GM11168 (cell line): ENCODE measurements at regions not wholly inside any gene's neighbourhood (a gene's known extent, or its start where the extent isn't known, plus 50 kb on each side); places are given as distances from the start of the nearest gene placed in this dataset.
"Not testable (repeated sequence)": the region's sequence is repeated elsewhere in the genome, so short reads cannot be mapped to it uniquely, and the experiment has no call there.

Experiments
- in situ Hi-C: fragments of 300-500 bp; cut with MboI; formaldehyde crosslinking; loops from one replicate; pipeline ENCODE4 v1.12.0; 2022; ENCODE audit warnings: low sequenced_read_pairs; ENCODE audit not compliant: unreplicated experiment

- in situ Hi-C loops = loop anchor here (10.0 kb wide), 2 partner anchors 664 to 804 kb away; no protein-coding TSS in a partner anchor
Measured at GRCh38 chr1:87959236-87959635, 630.6 kb downstream of the LMO4 start.

DNA sequence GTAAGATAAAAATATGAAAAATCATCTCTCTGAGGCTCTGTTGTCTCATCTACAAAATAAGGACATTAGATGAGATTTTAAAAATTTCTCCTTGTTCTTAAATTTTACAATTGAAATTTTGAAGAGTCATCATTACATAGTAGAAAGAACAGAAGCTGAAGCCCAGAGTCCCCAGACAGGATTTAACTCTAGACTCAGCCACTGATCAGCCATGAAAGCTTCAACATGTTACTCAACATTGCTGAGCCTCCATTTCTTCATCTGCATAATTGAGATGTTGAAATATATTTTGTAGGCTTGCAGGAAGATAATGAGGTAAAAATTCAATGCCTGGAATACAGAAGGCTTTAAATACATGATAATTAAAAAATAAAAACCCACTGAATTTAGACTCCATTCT, 633.3 kb downstream of the LMO4 start:
- in situ Hi-C loops = no loop called here

- in situ Hi-C loops = no loop called here
Measured at GRCh38 chr1:87963556-87963955, 634.9 kb downstream of the LMO4 start.

- in situ Hi-C loops = no loop called here
Measured at GRCh38 chr1:87965193-87965592, 636.5 kb downstream of the LMO4 start.

GRCh38 chr1:87968197-87968955, 639.7 kb downstream of the LMO4 start:
- in situ Hi-C loops = no loop called here

DNA sequence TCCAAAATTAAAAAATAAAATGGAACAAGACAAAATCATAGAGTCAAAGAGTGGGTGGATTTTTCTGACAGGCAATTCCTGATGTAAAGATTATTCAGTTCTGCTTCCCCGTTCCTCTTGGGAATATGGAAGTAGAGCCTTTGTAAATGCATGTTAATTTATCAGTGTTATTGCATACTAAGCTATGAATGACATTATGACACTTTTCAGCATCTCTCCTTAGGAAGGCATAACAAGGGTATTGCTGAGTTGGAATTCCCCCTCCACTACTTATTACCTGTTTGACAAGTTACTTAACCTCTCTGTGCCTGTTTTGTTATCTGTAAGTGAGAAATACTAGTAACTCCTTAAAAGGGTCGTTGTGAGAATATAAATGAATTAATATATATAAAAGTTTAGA, 640.4 kb downstream of the LMO4 start:
- in situ Hi-C loops = no loop called here

DNA sequence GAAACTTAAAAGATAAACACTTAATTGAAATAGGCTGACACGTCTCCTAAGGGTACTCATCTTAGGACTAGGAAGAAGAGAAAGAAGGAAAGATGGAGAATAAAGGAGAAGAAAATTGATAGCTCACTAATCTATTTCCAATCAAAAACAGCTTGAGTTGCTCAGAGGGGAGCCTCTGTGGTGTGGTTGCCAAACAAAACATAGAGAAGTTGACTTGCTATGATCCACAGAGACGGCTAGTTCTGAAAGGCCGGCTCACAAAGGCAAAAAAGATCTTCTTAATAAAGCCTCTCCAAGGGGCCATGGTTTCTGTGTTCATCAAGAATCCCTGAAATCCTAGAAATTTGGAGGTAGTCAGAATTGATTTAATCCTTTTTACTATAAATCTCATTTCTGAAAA, 644.1 kb downstream of the LMO4 start:
- in situ Hi-C loops = no loop called here

GRCh38 chr1:87973896-87974295, 645.2 kb downstream of the LMO4 start:
- in situ Hi-C loops = no loop called here

DNA sequence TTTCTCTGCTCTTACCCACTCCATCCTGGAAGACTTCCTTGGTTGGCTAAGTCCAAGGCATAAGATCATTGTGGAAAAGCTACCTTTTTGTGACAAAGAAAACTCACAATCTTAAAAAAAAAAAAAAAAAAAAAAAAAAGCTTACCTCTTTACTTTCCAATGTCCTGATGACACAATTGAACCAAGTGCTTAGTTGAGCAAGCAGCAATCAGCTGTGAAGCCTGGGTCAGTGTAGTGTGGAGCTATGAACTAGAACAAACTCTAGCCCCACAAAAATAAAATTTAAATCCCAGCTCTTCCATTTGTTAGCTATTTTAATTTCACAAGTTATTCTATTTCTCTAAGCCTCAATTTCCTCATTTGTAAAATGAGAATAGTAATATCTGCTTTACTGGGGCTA, 647.6 kb downstream of the LMO4 start:
- in situ Hi-C loops = no loop called here

GRCh38 chr1:87977145-87977544, 648.5 kb downstream of the LMO4 start:
- in situ Hi-C loops = no loop called here

DNA sequence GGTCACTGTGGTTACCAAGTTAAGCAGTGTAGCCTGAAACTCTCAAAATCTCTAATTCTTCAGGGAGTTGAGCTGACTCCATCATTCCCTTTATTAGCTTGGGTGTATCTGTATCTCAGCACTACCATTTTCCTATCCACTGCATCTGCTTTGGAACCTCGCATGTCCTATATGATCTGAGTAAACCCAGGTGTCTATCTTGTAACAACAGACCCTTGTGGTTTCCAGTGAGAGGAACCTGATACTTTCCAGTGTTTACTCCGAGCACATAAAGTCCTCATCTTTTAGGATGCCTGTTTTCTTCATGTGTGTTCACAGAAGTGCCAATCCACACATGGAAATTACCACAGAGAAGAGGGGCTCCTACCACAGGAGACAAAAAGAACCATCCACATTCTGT, 650.4 kb downstream of the LMO4 start:
- in situ Hi-C loops = no loop called here

DNA sequence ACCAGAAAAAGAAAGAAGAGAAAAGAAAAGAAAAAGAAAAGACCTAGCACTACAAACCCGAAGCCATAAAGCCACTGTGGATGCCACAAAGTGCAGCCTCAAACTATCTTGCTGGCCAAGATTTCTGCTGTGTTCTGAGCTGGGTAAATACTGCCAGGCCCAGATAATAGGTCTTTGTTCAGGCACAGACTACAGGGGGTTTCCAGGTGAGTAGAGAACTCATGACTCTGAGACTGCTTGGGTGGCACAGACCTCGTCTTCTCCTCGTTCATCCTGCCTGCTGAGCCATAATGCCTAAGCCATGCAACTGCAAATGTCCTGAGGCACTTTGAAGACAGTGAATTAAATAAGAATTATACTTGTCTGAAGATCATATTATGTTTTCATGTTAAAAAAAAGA, 651.8 kb downstream of the LMO4 start:
- in situ Hi-C loops = no loop called here

DNA sequence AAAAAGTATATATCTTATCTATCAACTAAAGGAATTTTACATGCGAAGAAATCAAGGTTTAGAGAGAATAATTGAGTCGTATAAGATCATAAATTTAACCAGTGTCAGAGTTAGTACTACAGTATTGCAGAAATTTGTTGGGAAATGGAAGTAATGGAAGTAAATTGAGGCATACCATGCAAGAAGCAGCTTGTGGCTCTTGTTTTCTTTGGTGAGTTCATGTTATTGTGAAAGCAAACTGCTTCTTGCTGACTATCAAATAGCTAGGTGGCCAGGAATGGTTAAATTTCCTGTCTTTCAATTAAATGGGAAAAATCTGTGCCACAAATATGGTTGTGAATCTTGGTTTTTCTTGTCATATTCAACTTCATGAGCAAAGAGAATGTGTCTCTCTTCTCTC, 652.7 kb downstream of the LMO4 start:
- in situ Hi-C loops = no loop called here

GRCh38 chr1:87981810-87982209, 653.1 kb downstream of the LMO4 start:
- in situ Hi-C loops = no loop called here

DNA sequence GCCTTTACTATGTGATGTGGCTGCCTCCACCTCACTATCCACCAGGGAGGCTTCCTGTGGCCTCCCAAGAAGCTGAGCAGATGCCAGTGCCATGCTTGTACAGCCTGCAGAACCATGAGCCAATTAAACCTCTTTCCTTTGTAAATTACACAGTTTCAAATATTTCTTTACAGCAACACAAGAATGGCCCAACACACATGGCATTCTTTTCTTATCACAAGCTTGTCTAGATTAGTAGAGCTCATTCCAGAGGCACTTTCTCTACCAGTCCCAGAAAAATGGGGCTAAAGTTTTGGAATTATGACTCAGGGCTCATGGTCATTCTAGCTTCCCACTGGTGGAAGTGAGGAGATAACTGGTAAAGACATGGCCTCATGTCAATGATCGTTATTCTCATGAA, 655.2 kb downstream of the LMO4 start:
- in situ Hi-C loops = no loop called here

- in situ Hi-C loops = no loop called here
Measured at GRCh38 chr1:87985071-87985470, 656.4 kb downstream of the LMO4 start.

DNA sequence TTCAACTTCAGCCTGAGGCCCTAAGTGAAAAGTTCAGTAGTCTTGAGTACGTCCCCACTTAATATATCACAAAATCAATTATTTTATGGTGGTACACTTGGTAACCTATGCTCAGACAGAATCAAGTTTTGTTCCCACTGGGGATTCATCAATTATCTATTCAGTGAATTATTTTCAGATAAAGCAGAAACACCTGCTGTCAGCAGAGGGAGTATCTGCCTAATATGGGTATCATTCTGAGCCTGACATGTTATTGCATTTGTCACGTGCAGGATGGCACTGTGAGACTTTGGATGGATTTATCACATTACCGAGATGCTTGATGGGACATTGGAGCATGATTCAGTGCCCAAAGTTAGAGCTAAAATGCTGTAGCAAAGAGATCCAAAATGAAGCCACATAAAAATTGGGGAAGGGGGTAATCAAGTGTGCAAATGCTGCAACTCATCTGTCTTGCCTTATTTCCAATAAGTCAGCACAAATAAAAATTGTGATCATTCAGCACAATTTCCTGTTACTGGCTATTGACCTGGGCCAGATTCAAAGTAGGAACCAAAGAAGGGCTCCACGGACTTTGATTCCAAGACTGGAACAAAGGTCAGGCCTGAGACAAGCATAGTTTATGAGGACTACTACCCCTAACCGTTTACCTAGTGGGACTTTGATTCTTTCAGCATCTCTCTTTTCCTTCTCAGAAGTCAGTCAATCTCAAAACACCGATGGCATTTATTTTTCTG, 657.6 kb downstream of the LMO4 start:
- in situ Hi-C loops = no loop called here

- in situ Hi-C loops = no loop called here
Measured at GRCh38 chr1:87989346-87989745, 660.7 kb downstream of the LMO4 start.

GRCh38 chr1:87992536-87992935, 663.9 kb downstream of the LMO4 start:
- in situ Hi-C loops = not testable (repeated sequence)

- in situ Hi-C loops = no loop called here
Measured at GRCh38 chr1:87993051-87993450, 664.4 kb downstream of the LMO4 start.

GRCh38 chr1:87999852-88000251, 671.2 kb downstream of the LMO4 start:
- in situ Hi-C loops = no loop called here

- in situ Hi-C loops = no loop called here
Measured at GRCh38 chr1:88001460-88001859, 672.8 kb downstream of the LMO4 start.
